GM12801 (cell line): ENCODE measurements at regions not wholly inside any gene's neighbourhood (a gene's known extent, or its start where the extent isn't known, plus 50 kb on each side); places are given as distances from the start of the nearest gene placed in this dataset.

Experiments used
- CTCF ChIP-seq: IDR thresholded peaks from one replicate; pipeline ENCODE4 v1.5.1; 2011; ENCODE audit warnings: control low read depth; ENCODE audit not compliant: insufficient read length; ENCODE audit errors: extremely low read depth

GRCh38 chr2:161095314-161095713 is 64.9 kb upstream of the TANK start:
- TF ChIP-seq CTCF: no peak

GRCh38 chr2:161096336-161096735 is 63.9 kb upstream of the TANK start:
- TF ChIP-seq CTCF: no peak

GRCh38 chr2:161097157-161097556 is 63.1 kb upstream of the TANK start:
- no peak for TF ChIP-seq CTCF

GRCh38 chr2:161100211-161100895 is 59.9 kb upstream of the TANK start:
- TF ChIP-seq CTCF: no peak

- no peak for TF ChIP-seq CTCF
Observed at GRCh38 chr2:161101406-161101805, 58.8 kb upstream of the TANK start.

GRCh38 chr2:161102770-161103450 is 57.3 kb upstream of the TANK start:
- no peak for TF ChIP-seq CTCF

- no peak for TF ChIP-seq CTCF
Observed at GRCh38 chr2:161103451-161103831, 56.8 kb upstream of the TANK start.
